ENCODE measurements at regions not wholly inside any gene's neighbourhood (a gene's known extent, or its start where the extent isn't known, plus 50 kb on each side); places are given as distances from the start of the nearest gene placed in this dataset.

- DNase-seq = no peak
Observed at GRCh38 chr20:34163307-34163706, 51.3 kb upstream of the EIF2S2 start.

- no peak for DNase-seq
Observed at GRCh38 chr20:34164381-34164984, 52.4 kb upstream of the EIF2S2 start.

- DNase-seq = no peak
Observed at GRCh38 chr20:34165018-34165619, 53.1 kb upstream of the EIF2S2 start.

GRCh38 chr20:34171640-34172039, 59.6 kb upstream of the EIF2S2 start:
- no peak for DNase-seq

GRCh38 chr20:34172926-34173325, 60.9 kb upstream of the EIF2S2 start:
- DNase-seq = no peak

- DNase-seq = no peak
Observed at GRCh38 chr20:34175079-34175478, 63.0 kb upstream of the EIF2S2 start.

- DNase-seq = no peak
Observed at GRCh38 chr20:34175879-34176278, 63.8 kb upstream of the EIF2S2 start.

GRCh38 chr20:34177052-34177451, 64.2 kb upstream of the ASIP start:
- no peak for DNase-seq

GRCh38 chr20:34179637-34180360, 61.4 kb upstream of the ASIP start:
- DNase-seq = no peak

- no peak for DNase-seq
Observed at GRCh38 chr20:34180460-34181120, 60.6 kb upstream of the ASIP start.

GRCh38 chr20:34181484-34181883, 59.7 kb upstream of the ASIP start:
- no peak for DNase-seq

- no peak for DNase-seq
Observed at GRCh38 chr20:34185766-34186620, 55.2 kb upstream of the ASIP start.

GRCh38 chr20:34189572-34190163, 51.6 kb upstream of the ASIP start:
- no peak for DNase-seq

- DNase-seq = no peak
Observed at GRCh38 chr20:34190262-34190661, 51.0 kb upstream of the ASIP start.

GRCh38 chr20:34190679-34191090, 50.5 kb upstream of the ASIP start:
- DNase-seq = peak; percentile 66

All from NCI-H748 treated with DMSO at 0.1 percent for 48 hours (cell line).